K562 (cell line): ENCODE measurements at regions not wholly inside any gene's neighbourhood (a gene's known extent, or its start where the extent isn't known, plus 50 kb on each side); places are given as distances from the start of the nearest gene placed in this dataset.

Source experiments
- LCOR ChIP-seq: sonication (generic); formaldehyde crosslinking; IDR thresholded peaks from 2 replicates; pipeline ENCODE4 v1.8.0; 2022; ENCODE audit warnings: mild to moderate bottlenecking, missing genetic modification reagents
- PHF8 ChIP-seq: fragments of 200-600 bp; sonication (generic); IDR thresholded peaks from 2 replicates; pipeline ENCODE4 v1.6.1; 2012; ENCODE audit warnings: mixed run types, mild to moderate bottlenecking, inconsistent platforms, low read length, moderate library complexity, borderline replicate concordance
- SIRT6 ChIP-seq: IDR thresholded peaks from one replicate; pipeline ENCODE4 v1.6.1; 2012; ENCODE audit warnings: low read depth, mild to moderate bottlenecking, control low read depth, inconsistent platforms, low read length, moderate library complexity
- YY1 ChIP-seq, 3 experiments: IDR thresholded peaks; 2 replicates each; pipeline ENCODE4 v1.6.1; 2011; ENCODE audit warnings: low read length in 2 of 3, mild to moderate bottlenecking in 2 of 3, moderate library complexity in 2 of 3, borderline replicate concordance in 1 of 3, control low read depth in 1 of 3, low read depth in 1 of 3; ENCODE audit not compliant: insufficient read depth in 3 of 3, insufficient replicate concordance in 2 of 3, control insufficient read depth in 1 of 3, insufficient read length in 1 of 3; ENCODE audit errors: extremely low read depth in 1 of 3
- TF ChIP-seq, protein P1 (sequence below), 3 experiments: IDR thresholded peaks in 2 of 3; conservative IDR thresholded peaks in 1 of 3; 2 replicates each; pipeline ENCODE4 v1.5.1; 2011 to 2012; ENCODE audit warnings: low read length in 3 of 3, mild to moderate bottlenecking in 3 of 3, control low read depth in 2 of 3, improper control_type of control experiment in 1 of 3, inconsistent platforms in 1 of 3, low read depth in 1 of 3, mixed read lengths in 1 of 3, moderate library complexity in 1 of 3; ENCODE audit not compliant: insufficient read depth in 2 of 3

DNA sequence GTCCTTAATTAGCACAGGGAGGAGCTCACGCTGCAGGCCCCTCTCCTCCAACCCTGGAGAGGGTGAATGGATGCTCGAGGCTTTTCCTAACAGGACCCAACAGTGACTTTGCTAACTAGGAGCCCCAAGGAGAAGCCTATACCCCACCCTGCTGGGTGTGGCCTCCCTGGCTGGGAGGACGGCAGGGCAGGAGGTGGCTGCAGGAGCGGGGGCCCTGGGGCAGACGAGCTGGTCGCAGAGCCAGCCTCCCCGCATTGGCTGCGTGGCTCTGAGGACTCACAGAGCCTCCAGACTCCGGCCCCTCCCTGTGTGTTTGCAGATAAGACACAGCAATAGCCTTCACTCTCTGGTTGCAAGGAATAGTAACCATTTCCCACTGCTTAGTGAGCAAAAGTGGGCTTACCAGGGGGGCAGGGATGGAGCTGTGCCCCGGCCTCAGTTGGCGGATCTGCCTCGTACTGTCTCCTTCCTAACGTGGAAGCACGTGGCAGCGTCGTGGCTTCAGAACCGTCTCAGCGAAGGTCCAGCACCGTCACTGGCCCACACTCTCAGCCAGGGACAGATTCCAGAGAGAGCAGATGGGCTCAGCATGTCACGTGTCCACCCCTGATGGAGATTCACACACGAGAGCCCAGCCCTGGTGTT, 1087.5 kb downstream of the BRD1 start:
- no peak for TF ChIP-seq PHF8
- no peak for TF ChIP-seq SIRT6
- no peak for TF ChIP-seq YY1 (IDR thresholded peaks at IDR 0.05; ENCODE audit: borderline replicate concordance in 1 of 3, control insufficient read depth in 1 of 3, extremely low read depth in 1 of 3, insufficient read depth in 3 of 3, insufficient read length in 1 of 3, insufficient replicate concordance in 2 of 3, low read depth in 1 of 3, low read length in 2 of 3)
- TF ChIP-seq LCOR: no peak
- TF ChIP-seq, protein P1, sequence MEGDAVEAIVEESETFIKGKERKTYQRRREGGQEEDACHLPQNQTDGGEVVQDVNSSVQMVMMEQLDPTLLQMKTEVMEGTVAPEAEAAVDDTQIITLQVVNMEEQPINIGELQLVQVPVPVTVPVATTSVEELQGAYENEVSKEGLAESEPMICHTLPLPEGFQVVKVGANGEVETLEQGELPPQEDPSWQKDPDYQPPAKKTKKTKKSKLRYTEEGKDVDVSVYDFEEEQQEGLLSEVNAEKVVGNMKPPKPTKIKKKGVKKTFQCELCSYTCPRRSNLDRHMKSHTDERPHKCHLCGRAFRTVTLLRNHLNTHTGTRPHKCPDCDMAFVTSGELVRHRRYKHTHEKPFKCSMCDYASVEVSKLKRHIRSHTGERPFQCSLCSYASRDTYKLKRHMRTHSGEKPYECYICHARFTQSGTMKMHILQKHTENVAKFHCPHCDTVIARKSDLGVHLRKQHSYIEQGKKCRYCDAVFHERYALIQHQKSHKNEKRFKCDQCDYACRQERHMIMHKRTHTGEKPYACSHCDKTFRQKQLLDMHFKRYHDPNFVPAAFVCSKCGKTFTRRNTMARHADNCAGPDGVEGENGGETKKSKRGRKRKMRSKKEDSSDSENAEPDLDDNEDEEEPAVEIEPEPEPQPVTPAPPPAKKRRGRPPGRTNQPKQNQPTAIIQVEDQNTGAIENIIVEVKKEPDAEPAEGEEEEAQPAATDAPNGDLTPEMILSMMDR (IDR thresholded peaks at IDR 0.05 in 2 of 3, conservative IDR thresholded peaks at IDR 0.05 in 1 of 3; ENCODE audit: insufficient read depth in 2 of 3, low read depth in 1 of 3, low read length in 3 of 3): no peak
